Spleen (tissue), 7 donors: ENCODE measurements at regions not wholly inside any gene's neighbourhood (a gene's known extent, or its start where the extent isn't known, plus 50 kb on each side); places are given as distances from the start of the nearest gene placed in this dataset.

Experiments
- CTCF ChIP-seq, 11 experiments: fragments of 200-600 bp in 7 of 11; fragments of 450-650 bp in 4 of 11; sonication (generic) in 4 of 11; IDR thresholded peaks in 8 of 11; conservative IDR thresholded peaks in 3 of 11; 1 replicate in 7 of 11; 2 replicates in 4 of 11; pipeline versions ENCODE4 v1.4.0 to v1.8.0; 2016 to 2021; ENCODE audit warnings: antibody characterized with exemption in 11 of 11, inconsistent platforms in 4 of 11, mild to moderate bottlenecking in 1 of 11
- POLR2AphosphoS5 ChIP-seq, 3 donors: sonication (generic); formaldehyde crosslinking; IDR thresholded peaks; one replicate each; pipeline ENCODE4 v1.5.1; 2017; ENCODE audit warnings: antibody characterized with exemption in 3 of 3
- donor health status: DM: no; HTN: no; CAD: no; lungs with moderate emphysema.
- donor health status: DM: no; HTN: no; CAD: no.
- donor health status: DM: no; HTN: no; CAD: no.

- TF ChIP-seq CTCF (IDR thresholded peaks at IDR 0.05 in 8 of 11, conservative IDR thresholded peaks at IDR 0.05 in 3 of 11) (no peak), POLR2AphosphoS5 (IDR thresholded peaks at IDR 0.05) (no peak)
Observed at GRCh38 chr20:60490217-60491050, 532.2 kb downstream of the CDH26 start.
